ENCODE measurements at regions not wholly inside any gene's neighbourhood (a gene's known extent, or its start where the extent isn't known, plus 50 kb on each side); places are given as distances from the start of the nearest gene placed in this dataset.
"Not testable (repeated sequence)": the region's sequence is repeated elsewhere in the genome, so short reads cannot be mapped to it uniquely, and the experiment has no call there.

- peak overlapping the region; percentile 74; the same call in 1 of the 2 replicates for H2AFZ ChIP-seq
These were observed 172.9 kb upstream of the ETV3 start for GRCh38 chr1:157310805-157311729.

More at GRCh38 chr1:157310805-157311729, 172.9 kb upstream of the ETV3 start:
- H3K79me2 ChIP-seq (replicated peaks; ENCODE audit: insufficient read depth); H3K9me3 Mint-ChIP-seq; H3K36me3 Mint-ChIP-seq (ENCODE audit: low read depth); H3K36me3 ChIP-seq (ENCODE audit: insufficient read depth); H3K4me2 ChIP-seq; H3K4me3 Mint-ChIP-seq; H3K27ac ChIP-seq (ENCODE audit: low read depth); H3F3A ChIP-seq (replicated peaks; ENCODE audit: low read depth); H3K4me1 ChIP-seq (ENCODE audit: insufficient read depth); H3K27me3 Mint-ChIP-seq (ENCODE audit: insufficient read depth, low read depth, poor library complexity); H4K20me1 ChIP-seq (replicated peaks; ENCODE audit: insufficient read depth); H3K4me3 ChIP-seq; H3K27ac Mint-ChIP-seq; H3K27me3 ChIP-seq (ENCODE audit: insufficient read depth): not testable (repeated sequence)
- TF ChIP-seq ZNF462 (CRISPR knock-in tag; IDR thresholded peaks at IDR 0.05): peak; percentile 4; the same call in 1 of the 2 replicates
- peak; percentile 53 to 85 for TF ChIP-seq CTCF (conservative IDR thresholded peaks at IDR 0.05; ENCODE audit: low read depth in 2 of 2)
- peak; percentile 89 for DNase-seq (ENCODE audit: low spot score)
- H3K9me2 ChIP-seq (ENCODE audit: insufficient read depth): peaks cover 15% of the 10 kb centered on the region; the same call in 1 of the 2 replicates
- H3K4me1 Mint-ChIP-seq: peaks cover 24% of the 10 kb centered on the region
- peak; percentile 95 for ATAC-seq
